Spleen (tissue), 7 donors: ENCODE measurements at regions not wholly inside any gene's neighbourhood (a gene's known extent, or its start where the extent isn't known, plus 50 kb on each side); places are given as distances from the start of the nearest gene placed in this dataset.

Experiments used
- CTCF ChIP-seq, 11 experiments: fragments of 200-600 bp in 7 of 11; fragments of 450-650 bp in 4 of 11; sonication (generic) in 4 of 11; IDR thresholded peaks in 8 of 11; conservative IDR thresholded peaks in 3 of 11; 1 replicate in 7 of 11; 2 replicates in 4 of 11; pipeline versions ENCODE4 v1.4.0 to v1.8.0; 2016 to 2021; ENCODE audit warnings: antibody characterized with exemption in 11 of 11, inconsistent platforms in 4 of 11, mild to moderate bottlenecking in 1 of 11
- POLR2A ChIP-seq, 3 donors: fragments of 450-650 bp; IDR thresholded peaks; one replicate each; pipeline ENCODE4 v1.5.1; 2017; ENCODE audit warnings: antibody characterized with exemption in 3 of 3, mild to moderate bottlenecking in 1 of 3
- POLR2AphosphoS5 ChIP-seq, 3 donors: sonication (generic); formaldehyde crosslinking; IDR thresholded peaks; one replicate each; pipeline ENCODE4 v1.5.1; 2017; ENCODE audit warnings: antibody characterized with exemption in 3 of 3
- donor health status: DM: no; HTN: no; CAD: no; lungs with moderate emphysema.
- donor health status: DM: no; HTN: no; CAD: no.
- donor health status: DM: no; HTN: no; CAD: no.

- TF ChIP-seq CTCF (IDR thresholded peaks at IDR 0.05 in 8 of 11, conservative IDR thresholded peaks at IDR 0.05 in 3 of 11) (no peak), POLR2A (IDR thresholded peaks at IDR 0.05) (no peak), POLR2AphosphoS5 (IDR thresholded peaks at IDR 0.05) (no peak)
Measured at GRCh38 chr5:125059255-125060002, 313.0 kb upstream of the ZNF608 start.
